ENCODE measurements at regions not wholly inside any gene's neighbourhood (a gene's known extent, or its start where the extent isn't known, plus 50 kb on each side); places are given as distances from the start of the nearest gene placed in this dataset. TPM values are rescaled to one million over a fixed set of nuclear protein-coding genes. Genes with fewer than 3 reads are reported as not detected.

DNA sequence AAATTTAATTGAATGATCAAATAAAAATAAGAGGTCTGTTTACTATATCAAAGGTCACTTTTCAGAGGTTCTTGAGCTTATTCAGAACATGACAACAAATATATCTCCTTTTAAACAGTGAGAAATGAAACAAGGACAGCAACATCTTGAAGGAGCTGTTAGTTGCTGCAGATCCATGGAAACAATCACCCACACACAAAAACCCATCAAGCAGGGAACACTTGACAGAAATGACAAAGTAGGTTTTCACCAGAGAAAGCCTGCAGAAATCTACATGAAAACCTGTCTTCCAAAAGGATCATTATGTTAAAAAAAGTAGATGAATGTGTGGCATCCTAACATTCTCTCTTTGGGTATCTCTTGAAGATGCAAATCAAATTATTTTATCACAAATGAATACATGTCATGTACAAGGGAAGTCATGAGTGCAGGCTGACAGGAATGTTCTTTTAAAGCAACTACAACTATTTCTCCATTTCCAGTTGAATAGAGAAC is 203.0 kb downstream of the GRIA2 start:
- Histone ChIP-seq H3K4me2 (ENCODE audit: low read length) (no peak overlapping the region), H3K9me2 (ENCODE audit: insufficient read depth, low read length) (no peaks in the 10 kb centered on the region), H3K36me3 (ENCODE audit: insufficient read depth, low read length) (no peaks in the 10 kb centered on the region), H3K9me3 (ENCODE audit: low read length) (no peaks in the 10 kb centered on the region), H3K79me2 (ENCODE audit: insufficient read depth, low read depth, low read length) (no peaks in the 10 kb centered on the region), H3K27ac (ENCODE audit: low read depth, low read length, poor library complexity, severe bottlenecking) (no peak overlapping the region), H3K4me1 (ENCODE audit: insufficient read depth, low read length, poor library complexity, severe bottlenecking) (no peaks in the 10 kb centered on the region), H3K4me3 (ENCODE audit: low read depth, low read length, poor library complexity, severe bottlenecking) (no peak overlapping the region), H4K20me1 (ENCODE audit: insufficient read depth, low read length) (no peaks in the 10 kb centered on the region), H2AFZ (ENCODE audit: low read length) (no peak overlapping the region)
- POLR2A ChIA-PET, result no interaction called here
- no TSS peak for BruUV-seq (replicated peaks)
- intact Hi-C loops (cut with micrococcal nuclease; ENCODE audit: unreplicated experiment), result no loop called here
- DNase-seq (ENCODE audit: low spot score), result no peak
- CTCF ChIA-PET (ENCODE audit: unreplicated experiment), result no interaction called here
- TF ChIP-seq EZH2phosphoT487 (IDR thresholded peaks at IDR 0.05; ENCODE audit: borderline replicate concordance, low read depth, low read length), result no peak

DNA sequence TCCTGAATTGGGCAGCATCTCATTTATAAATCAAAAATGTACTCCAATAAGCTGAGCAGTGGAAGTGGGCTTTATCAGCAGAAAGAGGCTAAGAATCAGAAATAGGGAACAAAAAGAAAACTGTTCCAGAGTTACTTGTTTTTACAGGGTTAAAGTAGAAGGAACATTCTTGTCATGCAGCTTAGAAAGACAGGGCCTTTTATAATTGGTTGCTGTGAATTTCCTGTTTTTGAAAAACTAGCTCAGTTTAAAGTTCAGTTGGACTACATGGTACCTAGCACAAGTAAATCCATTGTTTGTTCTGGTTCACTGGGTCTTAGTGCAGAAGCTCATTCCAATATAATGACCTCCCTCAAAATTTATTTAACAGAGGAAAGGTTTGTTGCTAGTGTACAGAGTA is 200.8 kb downstream of the GRIA2 start:
- ChIA-PET CTCF (ENCODE audit: unreplicated experiment) (no interaction called here), POLR2A (interaction anchor here (0.5 kb wide), 1 partner anchor 495 kb away, joined by 5 read pairs; no protein-coding TSS in a partner anchor)
- H3K9me3 ChIP-seq (ENCODE audit: low read length), result no peaks in the 10 kb centered on the region
- H3K36me3 ChIP-seq (ENCODE audit: insufficient read depth, low read length), result no peaks in the 10 kb centered on the region
- H3K9me2 ChIP-seq (ENCODE audit: insufficient read depth, low read length), result no peaks in the 10 kb centered on the region
- no peaks in the 10 kb centered on the region for H3K79me2 ChIP-seq (ENCODE audit: insufficient read depth, low read depth, low read length)
- intact Hi-C loops (cut with micrococcal nuclease; ENCODE audit: unreplicated experiment), result no loop called here
- H3K4me3 ChIP-seq (ENCODE audit: low read depth, low read length, poor library complexity, severe bottlenecking), result no peak overlapping the region
- no peak overlapping the region for H3K4me2 ChIP-seq (ENCODE audit: low read length)
- no TSS peak for BruUV-seq (replicated peaks)
- H2AFZ ChIP-seq (ENCODE audit: low read length), result no peak overlapping the region
- H3K27ac ChIP-seq (ENCODE audit: low read depth, low read length, poor library complexity, severe bottlenecking), result no peak overlapping the region
- no peak for TF ChIP-seq EZH2phosphoT487 (IDR thresholded peaks at IDR 0.05; ENCODE audit: borderline replicate concordance, low read depth, low read length)
- TF ChIP-seq, protein P1, sequence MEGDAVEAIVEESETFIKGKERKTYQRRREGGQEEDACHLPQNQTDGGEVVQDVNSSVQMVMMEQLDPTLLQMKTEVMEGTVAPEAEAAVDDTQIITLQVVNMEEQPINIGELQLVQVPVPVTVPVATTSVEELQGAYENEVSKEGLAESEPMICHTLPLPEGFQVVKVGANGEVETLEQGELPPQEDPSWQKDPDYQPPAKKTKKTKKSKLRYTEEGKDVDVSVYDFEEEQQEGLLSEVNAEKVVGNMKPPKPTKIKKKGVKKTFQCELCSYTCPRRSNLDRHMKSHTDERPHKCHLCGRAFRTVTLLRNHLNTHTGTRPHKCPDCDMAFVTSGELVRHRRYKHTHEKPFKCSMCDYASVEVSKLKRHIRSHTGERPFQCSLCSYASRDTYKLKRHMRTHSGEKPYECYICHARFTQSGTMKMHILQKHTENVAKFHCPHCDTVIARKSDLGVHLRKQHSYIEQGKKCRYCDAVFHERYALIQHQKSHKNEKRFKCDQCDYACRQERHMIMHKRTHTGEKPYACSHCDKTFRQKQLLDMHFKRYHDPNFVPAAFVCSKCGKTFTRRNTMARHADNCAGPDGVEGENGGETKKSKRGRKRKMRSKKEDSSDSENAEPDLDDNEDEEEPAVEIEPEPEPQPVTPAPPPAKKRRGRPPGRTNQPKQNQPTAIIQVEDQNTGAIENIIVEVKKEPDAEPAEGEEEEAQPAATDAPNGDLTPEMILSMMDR (conservative IDR thresholded peaks at IDR 0.05; ENCODE audit: low read length), result no peak
- H3K4me1 ChIP-seq (ENCODE audit: insufficient read depth, low read length, poor library complexity, severe bottlenecking), result no peaks in the 10 kb centered on the region
- H4K20me1 ChIP-seq (ENCODE audit: insufficient read depth, low read length), result no peaks in the 10 kb centered on the region
- no peak for DNase-seq (ENCODE audit: low spot score)

Small RNA genes in the stretch of these regions (small RNA-seq; reads per million reads assigned to genes)
- not detected for gene RF00019
